T-helper 9 cell (primary cell): ENCODE measurements at regions not wholly inside any gene's neighbourhood (a gene's known extent, or its start where the extent isn't known, plus 50 kb on each side); places are given as distances from the start of the nearest gene placed in this dataset.

Source experiments
- DNase-seq: peaks from one replicate; pipeline ENCODE4 v3.0.0-alpha.2; 2020

GRCh38 chr14:76974365-76974764 lies 54.1 kb downstream of the IRF2BPL start:
- no peak for DNase-seq

DNA sequence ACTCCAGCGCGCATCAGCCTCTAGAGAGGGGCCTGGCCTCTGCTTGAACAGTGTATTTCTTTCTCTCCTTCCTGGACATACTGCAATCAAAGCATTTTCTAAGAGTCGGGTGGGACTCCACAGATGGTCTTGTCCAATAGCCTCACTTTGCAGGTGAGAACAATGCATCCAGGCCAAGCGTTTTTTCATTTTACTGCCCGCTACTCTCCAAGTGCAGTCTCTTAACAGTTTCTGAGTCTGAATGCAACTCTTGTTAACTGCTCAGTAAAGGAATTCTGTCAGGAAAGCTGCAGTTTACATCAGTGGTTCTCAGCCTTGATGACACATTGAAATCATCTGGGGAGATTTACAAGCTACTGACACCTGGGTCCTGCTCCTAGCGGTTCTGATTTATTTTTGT lies 57.0 kb downstream of the IRF2BPL start:
- no peak for DNase-seq

GRCh38 chr14:76968621-76969063 lies 59.9 kb downstream of the IRF2BPL start:
- DNase-seq = no peak

DNA sequence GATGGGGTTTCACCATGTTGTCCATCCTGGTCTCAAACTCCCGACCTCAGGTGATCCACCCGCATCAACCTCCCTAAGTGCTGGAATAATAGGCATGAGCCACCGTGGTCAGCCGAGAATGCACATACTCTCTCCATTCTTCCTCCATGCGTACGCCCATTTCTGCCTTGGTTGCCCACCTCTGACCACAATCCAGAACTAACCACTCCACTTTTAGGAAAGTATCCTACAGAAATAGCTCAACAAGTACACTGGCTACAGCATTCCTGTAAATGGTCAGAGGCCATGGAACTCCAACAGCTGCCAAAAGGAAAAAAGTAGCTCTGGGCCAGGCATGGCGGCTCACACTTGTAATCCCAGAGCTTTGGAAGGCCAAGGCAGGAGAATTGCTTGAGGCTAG lies 60.7 kb downstream of the IRF2BPL start:
- no peak for DNase-seq

- DNase-seq = no peak
These were observed 63.3 kb downstream of the IRF2BPL start for GRCh38 chr14:76965232-76965631.

- DNase-seq = no peak
These were observed 63.8 kb downstream of the IRF2BPL start for GRCh38 chr14:76964695-76965094.

DNA sequence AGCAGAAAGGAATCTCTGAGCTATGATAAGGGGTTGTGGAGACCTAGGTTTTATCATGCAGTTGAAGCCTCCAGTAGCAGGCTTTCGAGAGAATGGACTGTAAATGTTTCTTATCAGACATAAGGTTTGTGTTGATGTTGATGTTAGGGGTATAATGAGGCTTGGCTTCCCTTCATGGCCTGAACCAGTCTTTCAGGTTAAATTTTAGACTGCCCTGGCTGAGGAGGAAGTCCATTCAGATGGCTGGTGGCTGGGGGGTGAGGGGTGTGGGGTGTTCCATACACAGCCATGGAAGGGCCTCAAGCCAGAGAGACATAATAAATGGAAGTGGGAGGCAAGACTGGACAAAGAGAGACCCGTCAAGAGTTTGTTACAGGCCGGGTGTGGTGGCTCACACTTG lies 65.1 kb downstream of the IRF2BPL start:
- DNase-seq = no peak

DNA sequence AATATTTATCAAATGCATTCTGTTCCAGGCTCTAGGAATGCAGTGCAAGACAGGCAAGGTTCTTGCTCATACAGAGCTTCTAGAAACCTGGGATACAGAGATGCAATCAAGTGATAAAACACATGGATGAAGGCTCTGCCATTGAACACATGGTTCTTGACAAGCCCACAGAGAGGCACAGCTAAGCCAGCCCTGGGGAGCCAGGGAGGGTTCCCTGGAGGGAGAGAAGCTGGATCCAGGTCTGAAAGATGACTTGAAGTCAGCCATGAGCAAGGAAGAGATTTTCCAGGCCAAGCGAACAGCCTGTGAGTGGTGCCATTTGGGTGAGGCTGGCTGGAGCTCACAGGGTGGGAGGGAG lies 66.2 kb downstream of the IRF2BPL start:
- no peak for DNase-seq

DNA sequence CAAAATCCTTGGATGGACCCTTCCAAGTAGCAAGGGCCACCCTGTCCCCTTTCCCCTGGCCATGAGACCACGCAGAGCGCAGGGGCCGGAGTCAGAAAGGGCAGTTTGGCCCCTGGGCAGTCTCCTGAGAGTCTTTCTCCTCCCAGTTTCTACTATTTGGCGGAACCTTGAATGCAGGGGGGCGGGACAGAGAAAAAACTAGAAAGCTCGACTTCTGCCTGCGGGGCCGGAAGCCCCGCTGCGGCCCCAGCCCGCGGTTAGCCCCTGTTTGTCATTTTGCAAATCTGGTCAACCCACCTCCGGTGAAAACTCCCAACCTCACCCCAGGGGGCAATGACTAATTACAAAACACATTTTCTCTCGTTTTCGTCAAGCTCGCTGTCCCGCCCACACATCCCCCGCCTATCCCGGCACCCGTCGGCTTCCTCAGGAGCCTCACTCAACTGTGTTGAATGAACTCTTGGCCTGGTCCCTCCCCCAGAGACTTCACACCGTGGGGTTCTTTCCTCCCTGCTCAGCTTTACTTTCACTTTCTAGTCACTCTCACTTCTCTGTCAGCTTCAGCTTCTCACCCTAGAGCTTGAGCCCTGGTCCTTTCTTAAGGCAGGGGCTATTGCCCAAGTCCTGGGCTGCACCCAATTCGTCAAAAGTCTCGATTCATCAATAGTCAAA lies 66.7 kb downstream of the IRF2BPL start:
- peak; percentile 85 for DNase-seq

DNA sequence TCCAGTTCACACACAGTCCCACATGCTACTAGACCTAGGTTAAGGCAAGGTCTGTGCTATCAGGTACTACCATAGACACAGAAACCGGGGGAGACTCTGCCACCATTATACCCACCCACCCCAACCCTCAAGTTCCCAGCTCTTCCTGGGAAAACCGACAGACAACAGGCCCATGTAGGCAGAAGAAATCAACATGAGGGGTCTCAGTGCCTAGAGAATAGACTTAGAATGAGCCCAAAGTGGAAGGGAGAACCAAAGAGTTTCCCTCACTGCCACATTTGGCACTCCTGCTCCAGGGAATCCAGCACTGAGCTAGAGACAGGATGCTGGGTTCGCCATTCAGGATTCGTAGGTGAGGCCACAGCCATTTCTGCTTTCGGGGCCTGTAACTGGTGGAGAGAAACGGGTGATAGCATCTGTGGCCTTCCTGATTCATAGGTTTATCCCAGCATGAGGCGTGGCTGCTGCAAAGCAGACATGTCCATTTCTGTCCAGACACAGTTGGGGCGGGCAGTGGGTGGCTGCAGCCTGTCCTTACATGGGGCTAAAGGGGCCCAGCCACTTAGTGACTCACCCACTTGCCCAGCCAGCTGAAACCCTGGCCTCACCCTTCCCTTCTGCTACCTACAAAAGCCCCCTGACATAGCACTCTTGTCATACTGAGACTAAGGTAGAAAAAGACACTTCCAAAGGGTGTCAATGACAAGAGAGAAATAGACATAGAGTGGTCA lies 69.4 kb downstream of the IRF2BPL start:
- DNase-seq = no peak

- DNase-seq = no peak
These were observed 70.2 kb downstream of the IRF2BPL start for GRCh38 chr14:76958020-76958979.

DNA sequence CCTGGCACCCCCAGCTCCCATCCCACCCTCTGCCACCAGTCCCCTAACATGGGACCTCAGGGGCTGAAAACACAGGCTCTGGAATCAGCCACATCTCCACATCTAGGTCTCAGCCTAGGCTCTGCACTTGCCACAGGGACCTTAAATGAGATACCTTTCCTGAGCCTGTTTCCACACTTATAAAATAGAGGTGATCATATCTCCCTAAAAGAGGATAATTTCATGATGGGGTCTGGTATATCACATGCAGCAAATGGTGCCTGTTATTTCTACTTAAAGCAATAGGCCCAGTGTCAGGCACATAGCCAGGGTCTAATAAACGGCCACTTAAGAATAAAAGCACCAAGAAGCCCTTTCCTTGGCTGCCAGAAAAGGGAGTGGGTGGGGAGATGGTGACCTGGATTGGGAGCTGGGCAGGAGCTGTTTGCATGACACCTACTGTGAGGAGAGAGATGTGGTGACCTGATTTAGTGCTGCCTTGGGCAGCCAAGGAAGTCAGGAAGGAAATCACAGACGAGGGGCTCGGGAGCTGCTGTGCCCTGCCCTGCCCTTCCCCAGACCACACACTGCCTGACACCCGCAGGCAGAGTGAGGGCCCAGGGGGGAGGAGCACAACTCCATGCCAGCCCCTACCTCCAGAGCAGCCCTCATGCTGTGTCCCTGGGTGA lies 71.2 kb downstream of the IRF2BPL start:
- peak; percentile 21 for DNase-seq

- peak; percentile 84 for DNase-seq
These were observed 72.0 kb downstream of the IRF2BPL start for GRCh38 chr14:76956316-76957090.

GRCh38 chr14:76955575-76956315 lies 72.8 kb downstream of the IRF2BPL start:
- DNase-seq = peak; percentile 46

- no peak for DNase-seq
These were observed 73.9 kb downstream of the IRF2BPL start for GRCh38 chr14:76954394-76955190.

DNA sequence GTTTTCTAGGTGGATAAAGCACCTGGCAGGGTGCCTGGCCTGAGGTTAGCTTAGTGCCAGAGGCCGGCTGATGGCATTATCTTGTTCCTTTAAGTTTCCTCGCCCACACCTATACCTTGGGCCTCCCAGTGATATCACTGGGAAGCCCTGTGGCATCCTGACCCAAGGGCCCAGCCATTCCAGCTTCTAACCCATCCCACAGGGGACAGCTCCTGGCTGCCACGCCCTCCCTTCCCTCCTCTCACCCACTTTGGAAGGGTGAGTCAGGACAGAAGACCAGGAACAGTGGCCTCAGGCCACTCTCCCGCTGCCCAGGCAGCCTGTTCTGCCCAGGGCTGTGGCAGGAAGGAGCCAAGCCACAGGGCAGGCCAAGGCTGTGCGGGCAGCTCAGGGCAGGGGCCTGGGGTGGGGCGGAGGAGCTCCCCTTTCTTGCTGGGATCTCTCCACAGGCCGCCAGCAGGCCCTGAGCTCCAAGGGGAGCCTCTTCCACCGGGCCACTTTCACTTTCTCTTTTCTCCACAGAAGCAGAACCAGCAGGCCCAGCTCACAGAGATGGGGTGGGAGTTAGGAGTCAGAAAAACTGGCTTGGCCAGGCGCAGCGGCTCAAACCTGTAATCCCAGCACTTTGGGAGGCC lies 75.1 kb downstream of the IRF2BPL start:
- DNase-seq = peak; percentile 27

DNA sequence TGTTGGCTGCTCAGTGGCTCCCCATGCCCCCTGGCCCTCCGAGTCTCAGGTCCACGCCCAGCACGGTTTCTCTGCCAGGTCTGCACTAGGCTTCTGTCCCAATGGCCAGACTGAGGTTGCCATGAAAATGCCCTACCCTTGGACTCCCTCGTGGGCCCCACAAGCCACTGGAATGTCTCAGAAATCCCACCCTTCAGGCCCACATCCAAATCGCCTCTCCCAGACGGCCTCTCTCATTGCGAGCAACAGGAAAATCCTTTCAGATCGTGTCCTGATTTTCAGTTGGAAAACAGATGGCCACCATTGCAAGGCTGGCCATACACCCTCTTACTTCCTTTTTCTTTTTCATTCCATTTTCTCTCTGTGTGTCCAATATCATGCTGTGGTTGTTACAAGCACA lies 77.3 kb downstream of the IRF2BPL start:
- DNase-seq = no peak

- DNase-seq = no peak
These were observed 78.2 kb downstream of the IRF2BPL start for GRCh38 chr14:76950055-76951020.

GRCh38 chr14:76948976-76949375 lies 79.5 kb downstream of the IRF2BPL start:
- no peak for DNase-seq
